ENCODE measurements at regions not wholly inside any gene's neighbourhood (a gene's known extent, or its start where the extent isn't known, plus 50 kb on each side); places are given as distances from the start of the nearest gene placed in this dataset.

- DNase-seq (ENCODE audit: low read depth), result no peak
- in situ Hi-C loops (cut with HindIII; ENCODE audit: low pct_unique_long_range_greater_than_20kb, low sequenced_read_pairs), result no loop called here
Measured at GRCh38 chr3:34239875-34240274, 441.4 kb downstream of the PDCD6IP start.

GRCh38 chr3:34247401-34247800, 449.0 kb downstream of the PDCD6IP start:
- in situ Hi-C loops (cut with HindIII; ENCODE audit: low pct_unique_long_range_greater_than_20kb, low sequenced_read_pairs), result no loop called here

GRCh38 chr3:34248352-34248751, 449.9 kb downstream of the PDCD6IP start:
- no peak for DNase-seq (ENCODE audit: low read depth)
- in situ Hi-C loops (cut with HindIII; ENCODE audit: low pct_unique_long_range_greater_than_20kb, low sequenced_read_pairs), result no loop called here

More at GRCh38 chr3:34247401-34247800, 449.0 kb downstream of the PDCD6IP start:
- no peak for DNase-seq (ENCODE audit: low read depth)

- in situ Hi-C loops (cut with HindIII; ENCODE audit: low pct_unique_long_range_greater_than_20kb, low sequenced_read_pairs), result no loop called here
- DNase-seq (ENCODE audit: low read depth), result no peak
Measured at GRCh38 chr3:34254285-34254684, 455.9 kb downstream of the PDCD6IP start.

- in situ Hi-C loops (cut with HindIII; ENCODE audit: low pct_unique_long_range_greater_than_20kb, low sequenced_read_pairs), result no loop called here
- no peak for DNase-seq (ENCODE audit: low read depth)
Measured at GRCh38 chr3:34256021-34256420, 457.6 kb downstream of the PDCD6IP start.

GRCh38 chr3:34256791-34257190, 458.4 kb downstream of the PDCD6IP start:
- DNase-seq (ENCODE audit: low read depth), result no peak
- in situ Hi-C loops (cut with HindIII; ENCODE audit: low pct_unique_long_range_greater_than_20kb, low sequenced_read_pairs), result no loop called here

GRCh38 chr3:34258271-34258998, 460.0 kb downstream of the PDCD6IP start:
- no peak for DNase-seq (ENCODE audit: low read depth)
- in situ Hi-C loops (cut with HindIII; ENCODE audit: low pct_unique_long_range_greater_than_20kb, low sequenced_read_pairs), result no loop called here

- in situ Hi-C loops (cut with HindIII; ENCODE audit: low pct_unique_long_range_greater_than_20kb, low sequenced_read_pairs), result no loop called here
Measured at GRCh38 chr3:34260271-34261000, 462.0 kb downstream of the PDCD6IP start.

GRCh38 chr3:34261001-34261385, 462.6 kb downstream of the PDCD6IP start:
- in situ Hi-C loops (cut with HindIII; ENCODE audit: low pct_unique_long_range_greater_than_20kb, low sequenced_read_pairs), result no loop called here
- DNase-seq (ENCODE audit: low read depth), result no peak

More at GRCh38 chr3:34260271-34261000, 462.0 kb downstream of the PDCD6IP start:
- peak; percentile 16 for DNase-seq (ENCODE audit: low read depth)

GRCh38 chr3:34263101-34263621, 464.7 kb downstream of the PDCD6IP start:
- DNase-seq (ENCODE audit: low read depth), result no peak
- in situ Hi-C loops (cut with HindIII; ENCODE audit: low pct_unique_long_range_greater_than_20kb, low sequenced_read_pairs), result no loop called here

GRCh38 chr3:34264337-34265041, 466.1 kb downstream of the PDCD6IP start:
- no peak for DNase-seq (ENCODE audit: low read depth)
- in situ Hi-C loops (cut with HindIII; ENCODE audit: low pct_unique_long_range_greater_than_20kb, low sequenced_read_pairs), result no loop called here

GRCh38 chr3:34267088-34267487, 468.7 kb downstream of the PDCD6IP start:
- in situ Hi-C loops (cut with HindIII; ENCODE audit: low pct_unique_long_range_greater_than_20kb, low sequenced_read_pairs), result no loop called here
- no peak for DNase-seq (ENCODE audit: low read depth)

- DNase-seq (ENCODE audit: low read depth), result no peak
- in situ Hi-C loops (cut with HindIII; ENCODE audit: low pct_unique_long_range_greater_than_20kb, low sequenced_read_pairs), result no loop called here
Measured at GRCh38 chr3:34268032-34268709, 469.7 kb downstream of the PDCD6IP start.

- no peak for DNase-seq (ENCODE audit: low read depth)
- in situ Hi-C loops (cut with HindIII; ENCODE audit: low pct_unique_long_range_greater_than_20kb, low sequenced_read_pairs), result no loop called here
Measured at GRCh38 chr3:34275811-34276210, 477.4 kb downstream of the PDCD6IP start.

- in situ Hi-C loops (cut with HindIII; ENCODE audit: low pct_unique_long_range_greater_than_20kb, low sequenced_read_pairs), result no loop called here
- no peak for DNase-seq (ENCODE audit: low read depth)
Measured at GRCh38 chr3:34276342-34276741, 477.9 kb downstream of the PDCD6IP start.

- in situ Hi-C loops (cut with HindIII; ENCODE audit: low pct_unique_long_range_greater_than_20kb, low sequenced_read_pairs), result no loop called here
- DNase-seq (ENCODE audit: low read depth), result no peak
Measured at GRCh38 chr3:34277110-34277509, 478.7 kb downstream of the PDCD6IP start.

- DNase-seq (ENCODE audit: low read depth), result no peak
- in situ Hi-C loops (cut with HindIII; ENCODE audit: low pct_unique_long_range_greater_than_20kb, low sequenced_read_pairs), result no loop called here
Measured at GRCh38 chr3:34279901-34280300, 481.5 kb downstream of the PDCD6IP start.

- no peak for DNase-seq (ENCODE audit: low read depth)
- in situ Hi-C loops (cut with HindIII; ENCODE audit: low pct_unique_long_range_greater_than_20kb, low sequenced_read_pairs), result no loop called here
Measured at GRCh38 chr3:34283751-34284150, 485.3 kb downstream of the PDCD6IP start.
